Ishikawa (cell line): ENCODE measurements at regions not wholly inside any gene's neighbourhood (a gene's known extent, or its start where the extent isn't known, plus 50 kb on each side); places are given as distances from the start of the nearest gene placed in this dataset.

Experiments used
- CEBPB ChIP-seq: IDR thresholded peaks from 2 replicates; pipeline ENCODE4 v1.6.1; 2012
- CREB1 ChIP-seq: IDR thresholded peaks from 2 replicates; pipeline ENCODE4 v1.6.1; 2012; ENCODE audit warnings: low read depth
- EGR1 ChIP-seq: IDR thresholded peaks from 2 replicates; pipeline ENCODE4 v1.6.1; 2012
- EP300 ChIP-seq: IDR thresholded peaks from 2 replicates; pipeline ENCODE4 v1.6.1; 2012; ENCODE audit warnings: borderline replicate concordance
- FOXM1 ChIP-seq: IDR thresholded peaks from 2 replicates; pipeline ENCODE4 v1.6.1; 2012; ENCODE audit warnings: low read depth, borderline replicate concordance
- NFIC ChIP-seq: IDR thresholded peaks from 2 replicates; pipeline ENCODE4 v1.6.1; 2012
- RAD21 ChIP-seq: IDR thresholded peaks from 2 replicates; pipeline ENCODE4 v1.6.1; 2012; ENCODE audit warnings: low read depth
- TAF1 ChIP-seq: IDR thresholded peaks from 2 replicates; pipeline ENCODE4 v1.6.1; 2012; ENCODE audit warnings: low read depth, mild to moderate bottlenecking
- TCF12 ChIP-seq: IDR thresholded peaks from 2 replicates; pipeline ENCODE4 v1.6.1; 2012; ENCODE audit warnings: low read depth
- TEAD4 ChIP-seq: IDR thresholded peaks from 2 replicates; pipeline ENCODE4 v1.6.1; 2012
- YY1 ChIP-seq: IDR thresholded peaks from 2 replicates; pipeline ENCODE4 v1.6.1; 2012; ENCODE audit warnings: low read depth
- ZBTB7A ChIP-seq: IDR thresholded peaks from 2 replicates; pipeline ENCODE4 v1.6.1; 2012; ENCODE audit warnings: low read depth
- TF ChIP-seq, protein P1 (sequence below): IDR thresholded peaks from 2 replicates; pipeline ENCODE4 v1.6.1; 2012
- TF ChIP-seq, protein P2 (sequence below): IDR thresholded peaks from 2 replicates; pipeline ENCODE4 v1.6.1; 2012
- TF ChIP-seq, protein P3 (sequence below): IDR thresholded peaks from 2 replicates; pipeline ENCODE4 v1.6.1; 2012; ENCODE audit warnings: low read depth, mild to moderate bottlenecking

DNA sequence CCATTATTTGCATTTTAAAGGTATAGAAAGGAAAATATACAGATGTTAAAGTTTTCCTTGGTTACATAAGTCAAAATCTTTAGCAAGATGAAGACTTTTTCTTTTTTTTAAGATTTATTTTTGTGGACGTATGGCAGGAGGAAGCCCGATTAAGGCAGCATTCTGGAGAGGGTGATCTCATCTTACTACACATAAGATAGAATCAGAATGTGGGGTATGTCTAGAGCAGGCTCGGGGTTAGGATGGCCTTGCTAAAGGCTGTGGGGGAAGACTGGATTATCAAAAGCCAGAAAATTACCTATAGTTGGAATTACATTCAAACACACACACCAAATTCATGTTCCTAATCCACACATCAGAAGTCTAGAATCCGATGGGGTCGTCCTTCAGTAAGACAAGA, 79.6 kb upstream of the OTOGL start:
- TF ChIP-seq EP300 = no peak
- no peak for TF ChIP-seq NFIC
- TF ChIP-seq, protein P1, sequence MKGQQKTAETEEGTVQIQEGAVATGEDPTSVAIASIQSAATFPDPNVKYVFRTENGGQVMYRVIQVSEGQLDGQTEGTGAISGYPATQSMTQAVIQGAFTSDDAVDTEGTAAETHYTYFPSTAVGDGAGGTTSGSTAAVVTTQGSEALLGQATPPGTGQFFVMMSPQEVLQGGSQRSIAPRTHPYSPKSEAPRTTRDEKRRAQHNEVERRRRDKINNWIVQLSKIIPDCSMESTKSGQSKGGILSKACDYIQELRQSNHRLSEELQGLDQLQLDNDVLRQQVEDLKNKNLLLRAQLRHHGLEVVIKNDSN = no peak
- TF ChIP-seq TAF1 = no peak

DNA sequence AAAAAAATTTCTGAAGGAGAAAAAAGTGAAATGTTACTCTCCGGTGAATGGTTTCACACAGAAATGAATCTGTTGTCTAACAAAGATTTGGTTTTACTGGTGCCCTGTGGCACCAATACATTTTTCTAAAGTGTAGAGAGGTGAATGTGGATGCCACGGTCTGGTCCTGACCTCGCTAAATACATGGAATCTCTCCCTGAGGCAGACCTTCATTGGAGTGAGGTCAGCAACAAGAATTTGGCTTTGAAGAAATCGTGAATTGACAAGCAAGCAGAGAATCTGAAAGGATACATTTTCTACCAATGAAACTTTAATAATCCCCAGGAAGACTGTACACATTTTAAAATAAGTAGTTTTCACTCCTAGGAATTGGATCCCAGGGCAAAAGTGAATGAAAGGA, 81.2 kb upstream of the OTOGL start:
- no peak for TF ChIP-seq FOXM1
- no peak for TF ChIP-seq TCF12
- TF ChIP-seq, protein P1 = no peak
- TF ChIP-seq TEAD4 = no peak
- TF ChIP-seq RAD21 = no peak
- TF ChIP-seq, protein P2, sequence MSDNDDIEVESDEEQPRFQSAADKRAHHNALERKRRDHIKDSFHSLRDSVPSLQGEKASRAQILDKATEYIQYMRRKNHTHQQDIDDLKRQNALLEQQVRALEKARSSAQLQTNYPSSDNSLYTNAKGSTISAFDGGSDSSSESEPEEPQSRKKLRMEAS = no peak
- TF ChIP-seq EP300 = no peak

DNA sequence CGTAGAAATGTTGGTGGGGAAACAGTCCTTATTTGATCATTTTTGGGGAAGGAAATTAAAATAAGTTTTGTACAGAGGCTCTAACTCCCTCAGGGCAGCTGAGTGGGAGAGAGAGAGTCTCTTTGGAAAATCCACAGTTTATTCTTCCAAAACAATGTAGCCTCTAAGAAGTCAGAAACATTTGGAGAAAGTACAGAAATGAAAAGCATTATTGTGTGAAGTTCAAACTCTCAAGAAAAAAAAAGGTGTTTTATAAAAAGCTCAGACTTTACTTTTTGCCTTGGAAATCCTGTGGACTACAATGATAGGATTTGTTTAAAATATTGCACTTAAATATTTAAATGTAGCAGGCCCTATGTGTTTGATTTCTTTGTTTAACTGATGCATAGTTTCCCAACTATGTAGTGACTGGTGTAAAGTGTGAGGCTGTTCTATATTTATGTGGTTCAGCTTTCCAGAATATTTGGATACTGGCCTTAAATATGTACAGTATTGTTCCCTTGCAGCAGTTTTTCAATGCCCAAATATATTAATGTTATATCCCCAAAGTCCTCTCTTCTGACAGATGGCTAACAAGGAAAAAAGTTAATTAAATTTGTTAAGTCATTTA, 82.0 kb upstream of the OTOGL start:
- no peak for TF ChIP-seq CREB1
- TF ChIP-seq EP300 = no peak
- TF ChIP-seq NFIC = no peak
- TF ChIP-seq EGR1 = no peak
- TF ChIP-seq, protein P1 = no peak
- TF ChIP-seq RAD21 = no peak
- TF ChIP-seq CEBPB = no peak
- no peak for TF ChIP-seq TCF12
- TF ChIP-seq YY1 = no peak
- TF ChIP-seq TAF1 = no peak
- no peak for TF ChIP-seq TEAD4
- TF ChIP-seq, protein P2 = no peak
- no peak for TF ChIP-seq FOXM1
- TF ChIP-seq ZBTB7A = no peak
- TF ChIP-seq, protein P3, sequence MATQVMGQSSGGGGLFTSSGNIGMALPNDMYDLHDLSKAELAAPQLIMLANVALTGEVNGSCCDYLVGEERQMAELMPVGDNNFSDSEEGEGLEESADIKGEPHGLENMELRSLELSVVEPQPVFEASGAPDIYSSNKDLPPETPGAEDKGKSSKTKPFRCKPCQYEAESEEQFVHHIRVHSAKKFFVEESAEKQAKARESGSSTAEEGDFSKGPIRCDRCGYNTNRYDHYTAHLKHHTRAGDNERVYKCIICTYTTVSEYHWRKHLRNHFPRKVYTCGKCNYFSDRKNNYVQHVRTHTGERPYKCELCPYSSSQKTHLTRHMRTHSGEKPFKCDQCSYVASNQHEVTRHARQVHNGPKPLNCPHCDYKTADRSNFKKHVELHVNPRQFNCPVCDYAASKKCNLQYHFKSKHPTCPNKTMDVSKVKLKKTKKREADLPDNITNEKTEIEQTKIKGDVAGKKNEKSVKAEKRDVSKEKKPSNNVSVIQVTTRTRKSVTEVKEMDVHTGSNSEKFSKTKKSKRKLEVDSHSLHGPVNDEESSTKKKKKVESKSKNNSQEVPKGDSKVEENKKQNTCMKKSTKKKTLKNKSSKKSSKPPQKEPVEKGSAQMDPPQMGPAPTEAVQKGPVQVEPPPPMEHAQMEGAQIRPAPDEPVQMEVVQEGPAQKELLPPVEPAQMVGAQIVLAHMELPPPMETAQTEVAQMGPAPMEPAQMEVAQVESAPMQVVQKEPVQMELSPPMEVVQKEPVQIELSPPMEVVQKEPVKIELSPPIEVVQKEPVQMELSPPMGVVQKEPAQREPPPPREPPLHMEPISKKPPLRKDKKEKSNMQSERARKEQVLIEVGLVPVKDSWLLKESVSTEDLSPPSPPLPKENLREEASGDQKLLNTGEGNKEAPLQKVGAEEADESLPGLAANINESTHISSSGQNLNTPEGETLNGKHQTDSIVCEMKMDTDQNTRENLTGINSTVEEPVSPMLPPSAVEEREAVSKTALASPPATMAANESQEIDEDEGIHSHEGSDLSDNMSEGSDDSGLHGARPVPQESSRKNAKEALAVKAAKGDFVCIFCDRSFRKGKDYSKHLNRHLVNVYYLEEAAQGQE = no peak

DNA sequence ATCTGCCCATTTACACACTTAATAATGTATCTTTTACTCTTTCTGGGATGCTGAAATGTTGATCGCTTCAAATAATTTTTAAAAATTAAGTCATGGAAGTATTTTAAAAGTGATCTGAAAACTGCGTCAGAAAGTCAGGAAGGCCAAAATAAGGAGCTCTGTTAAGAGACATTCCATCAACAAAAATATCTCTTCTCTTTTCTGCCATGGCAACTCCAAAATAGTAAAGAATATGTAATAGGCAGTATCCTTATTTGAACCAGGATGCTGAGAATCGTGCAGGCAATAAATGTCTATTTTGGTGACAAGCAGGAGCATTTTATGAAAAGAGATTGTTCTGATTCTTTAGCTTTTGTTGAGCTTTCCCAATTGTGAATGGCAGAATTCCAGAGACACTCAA, 81.8 kb upstream of the PPP1R12A start:
- TF ChIP-seq TAF1 (no peak), CEBPB (no peak), NFIC (no peak), EP300 (no peak), YY1 (no peak), CREB1 (no peak), TCF12 (no peak), RAD21 (no peak), EGR1 (no peak), ZBTB7A (no peak), FOXM1 (no peak), TEAD4 (no peak)
- TF ChIP-seq, protein P3 = no peak
- TF ChIP-seq, protein P1 = no peak
- TF ChIP-seq, protein P2 = no peak

DNA sequence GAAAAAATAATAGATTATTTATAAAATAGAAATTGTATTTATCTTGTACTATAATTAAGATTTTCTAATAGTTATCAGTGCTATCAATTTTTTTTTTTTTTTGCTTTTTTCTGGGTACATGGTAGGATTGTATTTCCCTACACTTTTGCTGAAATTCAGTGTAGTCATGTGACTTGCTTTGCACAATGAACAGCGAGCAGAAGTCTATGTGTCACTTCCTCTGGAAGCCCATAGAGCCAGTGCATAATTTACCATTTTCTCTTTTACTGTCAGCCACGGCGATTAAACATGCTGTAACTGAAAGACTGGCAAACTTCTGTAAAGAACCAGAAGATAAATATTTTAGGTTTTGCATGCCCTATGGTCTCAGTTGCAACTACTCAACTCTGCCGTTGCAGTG, 80.8 kb upstream of the PPP1R12A start:
- TF ChIP-seq CREB1 (no peak), TEAD4 (no peak), TCF12 (no peak), NFIC (no peak), TAF1 (no peak), FOXM1 (no peak), CEBPB (no peak), YY1 (no peak), EGR1 (no peak), ZBTB7A (no peak), EP300 (no peak), RAD21 (no peak)
- TF ChIP-seq, protein P2 = no peak
- TF ChIP-seq, protein P1 = no peak
